ENCODE measurements at regions not wholly inside any gene's neighbourhood (a gene's known extent, or its start where the extent isn't known, plus 50 kb on each side); places are given as distances from the start of the nearest gene placed in this dataset.

DNA sequence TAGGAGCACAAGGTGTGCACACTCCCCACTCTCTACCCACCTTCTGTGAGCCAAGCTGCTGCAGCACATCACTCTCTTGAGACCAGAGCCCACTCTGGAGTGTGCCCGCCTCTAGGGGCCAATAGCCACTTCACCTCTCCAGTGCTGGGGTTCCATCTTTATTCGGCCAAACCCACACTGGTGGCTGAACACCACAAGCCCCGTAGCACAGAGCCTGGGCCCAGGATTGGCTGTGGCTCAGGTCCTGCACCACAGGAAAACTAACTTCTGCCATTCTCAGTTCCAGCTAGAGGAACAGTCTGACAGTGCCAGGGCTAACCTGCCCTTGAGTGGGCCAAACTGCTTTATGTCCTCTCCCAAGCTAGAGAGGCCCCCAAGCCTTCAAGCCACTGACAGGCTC, 111.0 kb upstream of the TOX3 start:
- TF ChIP-seq CTCF (IDR thresholded peaks at IDR 0.05) (no peak), USF2 (IDR thresholded peaks at IDR 0.05) (no peak)

Data from A549 (cell line).